ENCODE measurements at regions not wholly inside any gene's neighbourhood (a gene's known extent, or its start where the extent isn't known, plus 50 kb on each side); places are given as distances from the start of the nearest gene placed in this dataset.

GRCh38 chr6:153780011-153780410 is 259.0 kb upstream of the OPRM1 start:
- no peak for DNase-seq

DNA sequence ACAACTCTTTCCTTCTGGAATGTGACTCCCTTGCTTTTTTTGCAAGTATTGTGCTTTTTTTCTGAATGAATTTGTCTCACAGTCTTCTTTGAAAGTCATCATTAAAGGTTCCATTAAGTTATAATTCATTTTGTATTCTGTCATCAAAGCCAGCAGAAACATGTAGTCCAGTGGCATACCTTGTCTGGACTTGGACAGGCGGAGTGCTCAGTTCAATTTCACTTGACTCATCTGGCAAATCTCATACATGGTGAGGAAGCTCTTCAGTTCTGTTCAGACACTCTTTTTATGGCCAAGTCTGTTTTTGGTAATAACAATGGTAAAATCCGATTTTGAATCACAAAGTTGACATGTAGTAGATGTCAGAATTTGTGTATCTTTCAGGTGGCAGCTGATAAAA is 260.8 kb upstream of the OPRM1 start:
- no peak for DNase-seq

GRCh38 chr6:153771577-153771976 is 267.5 kb upstream of the OPRM1 start:
- no peak for DNase-seq

DNA sequence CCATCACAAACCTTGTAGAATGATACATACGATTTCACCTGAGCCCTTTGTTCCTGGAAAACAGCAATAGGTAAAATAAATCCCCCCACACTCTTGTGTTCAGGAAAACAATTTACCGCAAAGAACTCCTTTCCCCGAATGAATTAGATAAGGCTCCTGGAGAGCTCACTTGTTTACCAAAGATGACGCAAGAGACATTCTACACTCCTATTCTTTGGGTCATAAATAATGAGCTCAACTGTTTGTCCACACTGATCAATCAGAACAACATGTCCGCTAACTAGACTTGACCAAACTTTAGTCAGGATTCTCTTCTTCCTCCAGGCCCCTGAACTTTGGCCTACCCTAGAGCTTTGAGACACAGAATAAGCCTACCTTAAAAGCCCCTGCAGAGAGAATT is 271.9 kb upstream of the OPRM1 start:
- no peak for DNase-seq

GRCh38 chr6:153758516-153758915 is 280.5 kb upstream of the OPRM1 start:
- DNase-seq = no peak

DNA sequence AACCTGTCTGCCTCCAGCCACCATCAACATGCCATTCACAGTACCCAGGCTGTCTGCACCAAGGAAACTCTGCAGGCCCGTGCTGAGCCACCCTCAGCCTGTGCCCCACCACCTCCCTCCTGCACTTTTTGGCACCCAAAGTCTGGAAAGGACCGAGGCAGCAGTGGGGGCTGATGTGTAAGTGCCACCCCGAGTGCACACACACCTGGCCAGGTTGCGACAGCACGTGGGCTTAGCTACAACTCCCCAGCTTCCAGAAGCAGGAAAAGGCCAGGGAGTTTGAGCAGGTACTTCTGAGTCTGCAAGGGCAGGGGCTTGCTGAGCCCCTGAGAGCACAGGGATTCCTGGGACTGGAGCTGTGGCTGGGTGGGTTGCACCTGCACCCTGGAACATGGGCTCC is 303.3 kb upstream of the OPRM1 start:
- DNase-seq = no peak

- DNase-seq = no peak
These were observed 309.9 kb upstream of the OPRM1 start for GRCh38 chr6:153729189-153729588.

GRCh38 chr6:153727885-153728284 is 311.2 kb upstream of the OPRM1 start:
- no peak for DNase-seq

DNA sequence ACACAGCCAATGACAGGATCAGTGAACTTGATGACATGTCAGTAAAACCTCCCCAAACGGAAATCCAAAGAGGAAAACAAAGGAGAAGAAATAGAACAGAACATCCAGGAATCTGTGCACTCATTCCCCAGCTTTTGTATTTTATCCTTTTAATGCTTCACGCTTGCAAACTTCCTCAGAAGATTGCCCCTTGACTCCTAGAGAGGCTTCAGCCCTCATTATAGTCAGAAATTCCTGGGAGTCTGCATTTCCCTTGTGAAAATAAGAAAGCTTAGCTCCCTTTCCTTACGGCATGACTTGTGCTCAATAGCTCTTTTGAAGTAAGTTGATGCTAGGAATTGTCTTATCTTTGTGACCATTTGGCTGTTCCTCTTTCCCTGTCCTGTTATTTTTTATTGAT is 313.6 kb upstream of the OPRM1 start:
- DNase-seq = no peak

GRCh38 chr6:153720732-153721131 is 318.3 kb upstream of the OPRM1 start:
- no peak for DNase-seq

- DNase-seq = no peak
These were observed 333.6 kb upstream of the OPRM1 start for GRCh38 chr6:153705429-153705828.

- no peak for DNase-seq
These were observed 336.4 kb upstream of the OPRM1 start for GRCh38 chr6:153702671-153703070.

- no peak for DNase-seq
These were observed 340.4 kb upstream of the OPRM1 start for GRCh38 chr6:153698637-153699036.

DNA sequence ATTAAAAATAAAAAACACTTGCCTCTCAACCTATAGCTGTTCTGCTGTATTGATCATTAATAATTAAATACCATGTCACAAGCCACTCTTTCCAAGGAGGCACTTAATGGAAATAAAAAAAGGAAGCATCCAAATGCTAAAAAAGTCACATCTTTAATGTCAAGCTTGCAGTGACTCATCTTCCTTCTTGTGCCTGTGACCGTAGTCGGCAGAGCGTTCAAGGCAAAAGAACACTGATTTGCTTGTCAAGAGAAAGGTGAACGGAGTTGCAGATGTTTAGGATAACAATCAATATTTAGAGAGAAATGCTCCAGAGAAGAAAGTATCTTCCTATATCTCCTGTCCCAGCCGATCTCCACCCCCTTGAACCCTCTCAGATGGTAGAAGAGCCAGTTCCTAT is 341.0 kb upstream of the OPRM1 start:
- DNase-seq = no peak

DNA sequence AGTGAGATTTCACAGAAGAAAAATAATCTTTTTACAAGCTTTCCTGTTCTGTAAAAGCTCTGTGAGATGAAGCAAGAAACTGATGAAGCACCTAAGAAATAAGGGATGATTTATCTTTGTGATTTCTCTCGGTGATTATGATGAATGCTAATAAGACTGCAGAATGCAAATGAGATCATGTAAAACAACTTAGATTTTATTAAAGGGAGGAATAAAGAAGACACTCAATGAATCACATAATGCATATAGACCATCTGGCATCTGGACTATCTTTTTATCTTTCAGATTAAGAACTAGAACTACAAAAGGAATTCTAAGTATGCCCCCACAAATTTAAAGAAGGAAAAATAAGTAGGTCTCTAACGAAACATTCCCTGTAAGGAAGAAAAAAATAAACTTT is 361.5 kb upstream of the OPRM1 start:
- DNase-seq = no peak

DNA sequence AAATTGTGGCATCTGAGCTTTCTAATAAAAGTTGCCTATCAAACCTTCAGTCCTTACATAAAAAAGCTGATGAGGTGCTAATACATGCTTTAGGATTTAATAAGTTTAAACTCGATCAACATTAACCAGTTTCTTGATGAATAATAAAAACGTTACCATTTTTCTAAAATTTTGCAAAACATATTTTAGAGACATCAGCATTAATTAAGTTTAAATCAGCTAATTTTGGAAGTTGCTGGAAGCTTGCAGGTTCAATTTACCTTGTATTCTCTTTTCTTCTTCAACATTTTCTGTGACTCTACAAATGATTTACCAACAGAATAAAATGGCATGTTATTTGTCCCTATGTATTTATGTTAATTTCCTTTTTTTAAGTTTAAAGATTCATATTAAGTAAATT is 365.3 kb upstream of the OPRM1 start:
- DNase-seq = no peak

DNA sequence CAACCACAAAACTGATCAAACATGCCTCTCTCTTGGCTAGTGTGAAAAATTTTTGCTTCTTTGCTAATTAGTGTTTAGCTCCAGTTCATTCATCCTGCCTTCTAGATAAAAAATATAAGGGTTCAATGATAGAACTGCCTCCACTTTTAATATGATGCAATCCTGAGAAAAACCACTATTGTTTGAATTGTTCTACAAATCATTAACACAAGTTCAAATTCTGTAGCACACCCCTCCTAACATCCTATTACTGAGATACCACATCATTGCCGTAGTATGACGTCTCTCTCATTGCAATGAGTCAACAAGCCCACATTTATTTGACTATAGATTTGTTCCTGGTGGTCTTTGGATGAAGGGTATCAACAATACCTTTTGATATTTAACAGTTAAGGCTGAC is 365.8 kb upstream of the OPRM1 start:
- DNase-seq = no peak

- DNase-seq = no peak
These were observed 368.5 kb upstream of the OPRM1 start for GRCh38 chr6:153670403-153671026.

DNA sequence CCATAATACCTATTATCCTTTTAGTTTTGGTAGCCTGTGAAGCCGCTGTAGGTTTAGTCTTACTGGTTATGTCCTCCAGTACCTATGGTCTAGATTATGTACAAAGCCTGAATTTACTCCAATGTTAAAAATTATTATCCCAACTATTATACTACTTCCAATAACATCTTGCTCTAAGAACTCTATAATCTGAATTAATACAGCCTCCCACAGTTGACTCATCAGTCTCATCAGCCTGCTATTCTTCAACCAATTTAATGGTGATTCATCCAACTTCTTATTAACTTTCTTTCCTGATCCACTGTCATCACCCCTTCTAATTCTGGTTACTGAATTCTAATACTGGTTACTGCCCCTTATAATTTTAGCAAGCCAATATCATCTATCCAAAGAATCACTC is 370.3 kb upstream of the OPRM1 start:
- no peak for DNase-seq

DNA sequence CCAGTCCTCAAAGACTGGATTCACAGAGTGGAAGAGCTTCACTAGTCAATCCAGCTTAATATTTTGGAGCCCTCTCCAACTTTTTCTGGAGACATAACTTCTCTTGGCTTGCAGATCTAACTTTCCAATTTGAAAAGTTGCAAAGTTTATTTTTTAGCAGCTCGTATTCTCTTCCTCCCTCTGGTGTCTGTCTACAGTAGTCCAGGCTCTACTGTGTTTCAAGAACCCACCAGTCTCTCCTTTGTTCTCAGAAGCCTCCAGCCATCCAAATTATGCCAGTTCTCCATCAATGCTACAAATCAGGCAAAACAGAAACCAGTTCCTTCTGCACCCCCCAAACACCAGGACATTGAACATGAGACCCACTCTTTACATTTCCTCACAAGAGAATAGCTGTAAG is 376.1 kb upstream of the OPRM1 start:
- DNase-seq = no peak

DNA sequence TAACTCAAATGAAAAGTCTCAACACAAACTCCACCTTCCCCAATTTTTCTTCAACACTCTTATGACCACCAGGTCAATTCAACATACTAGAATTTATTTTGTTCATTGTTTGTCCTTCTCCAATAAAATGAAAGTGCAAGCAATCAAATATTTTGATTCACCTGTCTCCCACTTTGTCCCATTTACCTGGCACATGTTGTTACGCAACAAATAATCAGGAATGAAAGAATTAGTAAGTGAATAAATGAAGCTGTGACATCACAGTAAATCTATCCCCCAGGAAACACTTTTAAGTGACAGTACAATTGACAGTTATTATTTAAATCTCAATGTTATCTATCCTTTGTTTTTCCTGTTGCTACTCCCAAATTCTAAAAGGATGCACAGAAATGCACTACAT is 393.7 kb upstream of the OPRM1 start:
- no peak for DNase-seq

DNA sequence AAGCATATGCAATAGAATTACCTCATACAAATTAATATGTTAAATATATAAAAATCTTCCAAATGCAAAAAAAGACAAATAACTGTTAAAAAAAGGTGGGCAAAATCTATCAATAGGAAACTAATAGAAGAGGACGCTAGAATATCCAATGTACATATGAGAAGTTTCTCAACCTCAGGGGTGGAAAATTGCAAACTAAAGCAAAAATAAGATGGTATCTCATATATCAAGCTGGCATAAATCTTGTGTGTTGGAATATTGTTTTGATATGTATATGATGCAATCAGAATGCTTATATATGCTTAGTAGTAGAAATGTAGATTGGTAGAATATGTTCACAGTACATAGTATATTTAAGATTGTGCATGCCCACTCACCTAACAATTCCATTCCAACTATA is 395.0 kb upstream of the OPRM1 start:
- DNase-seq = no peak

DNA sequence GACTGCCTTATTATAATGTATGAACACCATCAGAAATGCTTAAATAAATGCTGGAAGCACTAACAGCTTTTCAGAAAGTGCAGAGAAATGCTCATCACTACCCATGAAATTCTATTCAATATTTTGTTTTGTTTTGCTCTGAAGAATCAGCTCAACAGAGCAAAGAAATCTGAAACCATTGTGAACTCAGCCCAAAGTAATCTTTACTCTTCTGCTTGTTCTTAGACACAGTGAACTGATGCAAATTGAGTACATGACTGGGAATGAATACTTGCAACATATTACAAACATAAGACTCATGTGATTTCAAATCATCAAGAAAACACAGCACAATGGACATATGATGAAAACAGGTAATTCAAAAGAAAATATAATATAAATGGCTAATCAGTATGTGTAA is 404.6 kb upstream of the OPRM1 start:
- no peak for DNase-seq

GRCh38 chr6:153625089-153625488 is 414.0 kb upstream of the OPRM1 start:
- no peak for DNase-seq

GRCh38 chr6:153624528-153624927 is 414.5 kb upstream of the OPRM1 start:
- no peak for DNase-seq

GRCh38 chr6:153623496-153623895 is 415.5 kb upstream of the OPRM1 start:
- no peak for DNase-seq

Measured in NCI-H2029 treated with DMSO at 0.1 percent for 48 hours (cell line).